RCC 7860 (cell line): ENCODE measurements at regions not wholly inside any gene's neighbourhood (a gene's known extent, or its start where the extent isn't known, plus 50 kb on each side); places are given as distances from the start of the nearest gene placed in this dataset.

ENCODE experiments used
- DNase-seq: peaks from one replicate; pipeline ENCODE4 v3.0.0-alpha.2; 2015; ENCODE audit warnings: low spot score
- FAIRE-seq: peaks from 2 replicates; lab custom pipeline; 2012; peaks lifted over from hg19 to GRCh38; lab: Jason Lieb, UNC

- DNase-seq: no peak
Measured at GRCh38 chr5:106189121-106189809, 1481.5 kb downstream of the EFNA5 start.

GRCh38 chr5:106185661-106186081 lies 1485.1 kb downstream of the EFNA5 start:
- no peak for DNase-seq
- FAIRE-seq: no peak

More at GRCh38 chr5:106189121-106189809, 1481.5 kb downstream of the EFNA5 start:
- no peak for FAIRE-seq

- DNase-seq (no peak), FAIRE-seq (no peak)
Measured at GRCh38 chr5:106174903-106175302, 1495.8 kb downstream of the EFNA5 start.

GRCh38 chr5:106172681-106173532 lies 1497.8 kb downstream of the EFNA5 start:
- FAIRE-seq: no peak
- DNase-seq: no peak

GRCh38 chr5:106171708-106172107 lies 1499.0 kb downstream of the EFNA5 start:
- no peak for FAIRE-seq

GRCh38 chr5:106171132-106171531 lies 1499.6 kb downstream of the EFNA5 start:
- no peak for FAIRE-seq
- no peak for DNase-seq

More at GRCh38 chr5:106171708-106172107, 1499.0 kb downstream of the EFNA5 start:
- no peak for DNase-seq

GRCh38 chr5:106167766-106168165 lies 1503.0 kb downstream of the EFNA5 start:
- no peak for DNase-seq
- FAIRE-seq: no peak

GRCh38 chr5:106163233-106163632 lies 1507.5 kb downstream of the EFNA5 start:
- no peak for DNase-seq
- no peak for FAIRE-seq

- DNase-seq: no peak
- FAIRE-seq: no peak
Measured at GRCh38 chr5:106159616-106160015, 1511.1 kb downstream of the EFNA5 start.

GRCh38 chr5:106154280-106154716 lies 1516.4 kb downstream of the EFNA5 start:
- no peak for FAIRE-seq
- DNase-seq: no peak

- DNase-seq: no peak
- no peak for FAIRE-seq
Measured at GRCh38 chr5:106152569-106152968, 1518.2 kb downstream of the EFNA5 start.

- DNase-seq (no peak), FAIRE-seq (no peak)
Measured at GRCh38 chr5:106142116-106142515, 1528.6 kb downstream of the EFNA5 start.

GRCh38 chr5:106140101-106140500 lies 1530.6 kb downstream of the EFNA5 start:
- FAIRE-seq (no peak), DNase-seq (no peak)

GRCh38 chr5:106136061-106136460 lies 1534.7 kb downstream of the EFNA5 start:
- no peak for DNase-seq
- no peak for FAIRE-seq

- DNase-seq (no peak), FAIRE-seq (no peak)
Measured at GRCh38 chr5:106135473-106135872, 1535.3 kb downstream of the EFNA5 start.

GRCh38 chr5:106134549-106134948 lies 1536.2 kb downstream of the EFNA5 start:
- FAIRE-seq (no peak), DNase-seq (no peak)

GRCh38 chr5:106127985-106128384 lies 1542.8 kb downstream of the EFNA5 start:
- DNase-seq: no peak
- no peak for FAIRE-seq

GRCh38 chr5:106127341-106127781 lies 1543.4 kb downstream of the EFNA5 start:
- DNase-seq (no peak), FAIRE-seq (no peak)

- DNase-seq (peak; percentile 14), FAIRE-seq (no peak)
Measured at GRCh38 chr5:106121972-106122605, 1548.6 kb downstream of the EFNA5 start.

GRCh38 chr5:106116682-106117081 lies 1554.1 kb downstream of the EFNA5 start:
- FAIRE-seq (no peak), DNase-seq (no peak)

GRCh38 chr5:106113922-106114321 lies 1556.8 kb downstream of the EFNA5 start:
- DNase-seq (no peak), FAIRE-seq (no peak)
